GM18867 (cell line): ENCODE measurements at regions not wholly inside any gene's neighbourhood (a gene's known extent, or its start where the extent isn't known, plus 50 kb on each side); places are given as distances from the start of the nearest gene placed in this dataset.
"Not testable (repeated sequence)": the region's sequence is repeated elsewhere in the genome, so short reads cannot be mapped to it uniquely, and the experiment has no call there.

Experiments
- ATAC-seq: cut with Tn5 transposase; IDR thresholded peaks from one replicate; pipeline ENCODE4 v1.9.1; 2021; ENCODE audit warnings: mild to moderate bottlenecking, moderate library complexity; ENCODE audit not compliant: unreplicated experiment

DNA sequence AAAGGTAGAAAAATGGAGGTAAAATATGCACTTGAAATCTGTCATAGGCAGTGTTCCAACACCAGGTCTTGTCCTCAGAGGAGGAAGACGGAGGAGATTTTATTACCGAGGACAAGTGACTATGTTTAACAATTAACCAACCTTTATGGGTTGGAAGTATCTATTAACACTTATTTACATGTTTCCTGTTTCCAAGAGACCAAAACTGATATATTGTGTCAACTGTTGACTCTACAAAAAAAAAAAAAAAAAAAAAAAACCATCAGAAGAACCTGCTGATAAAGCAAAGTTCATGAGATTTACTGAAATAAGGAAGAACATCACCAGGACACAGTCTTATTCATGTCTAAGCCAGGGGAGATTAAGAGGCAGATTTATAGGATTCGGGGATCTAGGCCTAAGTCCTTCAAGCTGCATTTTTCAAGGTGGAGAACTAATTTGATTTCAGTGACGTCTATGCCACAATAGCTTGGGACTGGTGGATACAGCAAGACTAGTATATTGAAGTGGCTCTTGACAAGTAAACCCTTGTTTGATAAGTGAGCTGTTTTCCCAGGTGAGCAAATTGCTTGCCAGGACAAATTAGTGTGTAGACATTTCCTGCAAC lies 126.6 kb upstream of the NAA20 start:
- ATAC-seq = no peak

DNA sequence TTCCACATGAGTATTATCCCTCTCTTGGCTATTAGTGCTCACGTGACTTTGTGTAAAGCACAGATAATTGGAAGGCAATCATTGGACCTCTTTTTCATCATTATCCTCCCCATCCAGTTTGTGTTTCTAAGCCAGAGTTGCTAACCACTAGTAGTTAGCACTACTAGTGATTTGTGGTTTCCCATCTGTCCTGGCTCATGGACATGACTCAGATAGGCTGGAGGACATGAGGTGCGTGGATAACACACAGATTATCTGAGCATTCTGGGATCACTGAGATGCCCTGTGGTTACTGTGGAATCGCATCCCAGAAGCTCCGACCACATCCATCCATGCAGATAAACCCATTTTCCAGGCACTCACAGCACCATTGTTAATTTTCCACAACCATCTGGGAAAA lies 123.8 kb upstream of the NAA20 start:
- no peak for ATAC-seq

DNA sequence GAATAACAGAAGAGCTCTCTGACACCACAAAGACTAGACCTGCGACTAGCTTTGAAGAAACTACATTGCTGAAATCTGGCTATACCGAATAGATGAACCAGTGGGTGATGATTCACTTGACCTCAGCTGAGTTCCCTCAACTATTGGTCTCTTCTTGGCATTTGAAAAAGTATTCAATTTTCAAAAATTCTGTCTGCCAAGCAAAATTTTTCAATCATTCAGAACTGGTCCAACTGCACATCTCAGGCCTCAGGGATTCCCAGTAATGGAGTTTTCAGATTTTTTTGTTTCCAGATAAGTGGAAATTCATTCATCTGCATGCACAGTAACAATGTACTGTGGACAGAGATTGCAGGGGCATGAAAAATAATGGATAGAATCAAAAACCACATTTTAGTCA lies 121.4 kb upstream of the NAA20 start:
- no peak for ATAC-seq

DNA sequence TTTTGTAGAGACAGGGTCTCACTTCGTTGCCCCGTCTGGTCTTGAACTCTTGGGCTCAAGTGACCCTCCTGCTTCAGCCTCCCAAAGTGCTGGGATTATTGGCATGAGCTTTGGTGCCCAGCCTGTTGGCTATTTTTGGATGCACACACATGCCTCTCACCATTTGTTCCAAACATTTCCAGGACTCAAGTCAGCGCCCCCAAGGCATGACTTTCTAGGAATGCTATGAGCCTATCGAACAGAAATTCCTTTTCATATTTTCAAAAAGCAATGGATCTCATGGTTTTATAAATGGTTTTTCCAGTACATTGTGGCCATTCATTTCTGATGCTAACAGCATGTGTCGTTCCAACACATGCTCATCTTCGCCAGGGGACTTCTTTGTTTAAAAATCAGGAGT lies 119.3 kb upstream of the NAA20 start:
- ATAC-seq = no peak

DNA sequence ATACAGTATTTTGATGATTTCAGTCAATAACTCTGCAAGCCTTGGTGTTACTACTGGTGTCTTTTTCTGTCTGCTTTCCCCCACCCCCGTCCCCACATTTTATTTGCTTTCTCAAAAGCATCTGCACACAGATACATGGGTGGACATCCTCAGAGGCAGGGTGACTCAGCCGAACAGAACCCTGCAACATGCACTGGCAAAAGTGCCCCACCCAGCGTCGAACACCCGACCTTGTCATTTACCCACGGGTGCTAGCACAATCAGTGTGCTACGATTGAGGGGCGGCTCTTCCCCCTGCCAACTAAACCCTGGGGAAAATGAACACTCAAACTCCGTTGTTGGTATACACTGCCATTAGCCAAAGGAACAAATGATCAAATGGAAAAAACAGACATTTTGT lies 115.9 kb upstream of the NAA20 start:
- no peak for ATAC-seq

DNA sequence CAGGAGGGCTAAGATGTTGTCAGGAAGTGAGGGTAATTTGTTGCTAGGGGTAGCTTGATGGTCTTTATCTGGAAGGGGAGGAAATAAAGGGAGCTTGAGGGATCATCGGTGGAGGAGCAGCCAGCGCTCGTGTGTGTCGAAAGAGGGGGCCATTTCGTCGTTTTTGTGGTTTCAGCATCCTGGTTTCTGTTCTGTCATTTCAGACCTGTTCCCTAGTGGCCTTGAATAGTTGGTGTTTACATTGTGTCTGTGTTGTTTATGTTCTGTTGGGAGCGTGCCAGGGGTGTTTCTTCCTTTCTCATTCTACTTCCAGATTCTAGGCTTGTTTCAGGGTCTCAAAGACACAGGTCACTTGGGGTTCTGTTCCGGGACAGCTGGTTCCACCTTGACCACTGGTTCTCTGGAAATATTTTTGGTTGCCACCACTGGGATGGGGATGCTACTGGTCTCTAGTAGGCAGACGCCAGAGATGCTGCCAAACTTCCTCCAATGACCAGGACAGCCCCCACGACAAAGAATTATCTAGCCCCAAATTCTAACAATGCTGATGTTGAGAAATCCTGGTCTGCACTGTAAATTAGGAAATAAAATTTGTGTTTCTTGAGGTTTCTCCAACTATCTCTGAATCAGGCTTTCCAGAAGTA lies 113.9 kb upstream of the NAA20 start:
- peak; percentile 54 for ATAC-seq

DNA sequence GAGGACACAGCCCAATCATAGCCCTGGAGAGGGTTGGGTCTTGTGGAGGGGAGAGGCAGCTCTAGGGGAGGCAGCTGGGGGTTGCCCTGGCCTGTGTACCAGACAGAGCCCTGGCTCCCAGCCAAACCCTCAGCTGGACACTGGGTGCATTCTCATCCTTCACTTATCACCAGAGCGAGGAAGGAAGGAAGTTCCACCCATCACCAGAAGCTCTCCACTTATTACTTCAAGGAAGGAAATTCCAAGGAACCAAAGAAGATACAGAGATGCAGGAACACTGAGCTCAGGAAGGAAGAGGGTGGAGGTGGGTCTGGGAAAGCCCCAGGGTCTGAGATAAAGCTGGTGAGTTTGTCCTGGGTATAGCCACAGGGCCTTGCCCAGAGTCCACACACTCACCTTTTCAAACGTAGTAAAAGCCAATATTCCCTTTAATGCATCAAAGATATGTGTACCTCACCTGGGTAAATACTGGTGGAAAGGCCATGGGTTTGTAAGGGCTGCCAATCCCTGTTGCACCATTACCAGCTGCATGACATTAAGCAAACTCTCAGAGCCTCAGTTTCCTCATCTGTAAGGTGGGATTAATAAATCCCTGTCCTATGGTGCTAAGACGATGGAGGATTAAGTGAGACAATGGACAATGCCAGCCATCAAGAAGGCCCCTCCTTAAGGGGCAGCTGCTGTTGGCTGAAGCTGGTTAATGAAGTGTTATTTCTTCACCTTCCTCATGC lies 109.7 kb upstream of the NAA20 start:
- no peak for ATAC-seq

DNA sequence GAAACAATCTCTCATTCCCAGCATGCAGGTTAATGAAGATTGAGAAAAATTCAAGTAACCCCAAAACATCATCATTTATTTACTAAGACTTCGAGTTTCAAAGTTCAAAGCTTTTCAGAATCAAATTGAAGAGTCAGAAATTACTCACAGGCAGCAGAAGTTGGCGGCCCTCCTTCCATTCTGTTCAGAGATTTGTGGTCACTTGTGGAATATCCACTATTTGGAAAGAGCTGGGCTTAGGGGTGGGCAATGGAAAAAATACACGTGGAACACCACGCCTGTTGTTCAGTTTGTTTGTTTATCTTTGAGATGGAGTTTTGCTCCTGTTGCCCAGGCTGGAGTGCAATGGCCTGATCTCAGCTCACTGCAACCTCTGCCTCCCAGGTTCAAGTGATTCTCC lies 108.6 kb upstream of the NAA20 start:
- ATAC-seq = no peak

DNA sequence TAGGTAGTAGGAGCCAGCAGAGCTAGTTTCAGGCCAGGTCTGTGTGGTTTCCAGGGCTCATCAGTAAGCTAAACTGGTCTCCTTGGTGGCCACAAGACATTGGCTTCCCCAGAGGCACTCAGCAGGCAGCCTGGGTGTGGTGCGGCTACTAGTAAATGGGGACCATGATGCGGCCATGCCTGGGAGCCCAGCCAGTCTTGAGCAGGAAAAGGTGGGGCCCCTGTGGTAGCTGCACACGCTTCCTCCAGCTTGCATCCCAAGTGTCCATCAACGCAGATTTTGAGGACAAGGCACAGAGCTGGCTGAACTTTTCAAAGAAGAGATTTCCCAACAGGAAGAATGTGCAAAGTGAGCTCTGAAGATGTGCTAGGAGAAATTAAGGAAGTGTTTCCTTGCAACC lies 107.4 kb upstream of the NAA20 start:
- no peak for ATAC-seq

DNA sequence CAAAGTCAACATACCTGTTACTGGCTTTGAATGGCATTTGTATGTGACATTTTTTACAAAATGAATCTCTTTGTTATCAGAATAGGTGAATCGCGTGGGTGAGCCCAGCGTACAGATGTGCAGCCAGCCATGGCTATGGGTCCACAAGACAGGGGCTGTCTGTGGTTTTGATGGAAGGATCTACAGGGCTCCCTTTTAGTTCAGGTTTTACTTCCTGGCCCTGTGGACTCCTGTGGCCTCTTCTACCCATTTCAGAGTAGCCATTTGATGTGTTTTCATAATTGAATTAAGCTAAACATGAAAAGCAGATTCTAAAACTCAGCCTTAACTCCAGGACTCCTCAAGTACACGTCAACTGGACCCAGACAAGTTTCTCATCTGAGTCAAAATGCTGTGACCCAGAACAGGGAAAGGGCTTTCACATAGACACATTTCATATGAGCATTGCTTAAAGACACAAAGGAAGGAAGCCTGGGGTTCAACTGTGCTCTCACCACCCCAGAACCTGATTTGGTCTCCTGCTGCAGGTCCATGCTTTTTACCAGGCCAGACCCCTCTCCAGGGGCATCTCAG lies 105.3 kb upstream of the NAA20 start:
- no peak for ATAC-seq

DNA sequence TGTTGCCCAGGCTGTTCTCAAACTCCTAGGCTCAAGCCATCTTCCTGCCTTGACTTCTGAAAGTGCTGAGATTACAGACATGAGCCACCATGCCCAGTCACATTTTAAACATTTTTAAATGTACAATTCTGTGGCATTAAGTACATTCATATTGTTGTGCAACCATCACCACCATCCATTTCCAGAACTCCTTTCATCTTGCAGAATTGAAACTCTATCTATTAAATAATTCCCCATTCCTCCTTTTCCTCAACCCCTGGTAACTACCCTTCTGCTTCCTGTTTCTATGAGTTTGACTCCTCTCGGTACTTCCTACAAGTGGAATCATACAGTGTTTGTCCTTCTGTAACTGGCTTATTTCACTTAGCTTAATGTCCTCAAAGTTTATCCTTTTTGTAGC lies 103.8 kb upstream of the NAA20 start:
- no peak for ATAC-seq

DNA sequence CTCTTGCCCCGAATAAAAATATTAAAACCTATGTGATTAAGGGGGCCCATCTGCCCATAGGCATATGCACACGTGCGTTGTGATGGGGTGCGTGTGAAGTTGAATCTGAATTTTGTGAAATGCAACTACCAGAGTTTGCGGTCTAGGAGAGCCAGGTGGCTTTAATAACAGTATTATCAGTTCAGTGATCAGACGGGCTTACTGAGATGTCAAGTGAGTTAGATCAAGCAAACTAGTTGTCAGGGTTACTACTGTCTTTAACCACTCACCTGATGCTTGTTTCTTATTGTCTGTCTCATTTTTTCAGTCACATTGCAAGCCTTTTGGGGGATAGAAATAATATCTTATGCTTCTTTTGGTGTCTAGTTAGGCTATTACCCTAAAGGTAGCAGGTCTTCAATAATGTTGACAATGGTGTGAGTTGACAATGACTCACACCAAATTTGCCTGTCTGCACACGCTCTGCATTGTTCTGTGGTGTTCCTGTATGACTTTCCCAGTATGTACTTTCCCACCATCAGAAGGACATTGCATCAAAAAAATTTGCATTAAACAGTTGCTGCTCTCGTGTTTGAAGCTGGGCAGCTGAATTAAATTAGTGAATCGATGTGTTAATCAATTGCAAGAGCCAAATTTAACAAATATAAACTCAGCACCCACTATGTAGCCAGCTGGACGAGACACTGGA lies 103.1 kb upstream of the NAA20 start:
- ATAC-seq = no peak

DNA sequence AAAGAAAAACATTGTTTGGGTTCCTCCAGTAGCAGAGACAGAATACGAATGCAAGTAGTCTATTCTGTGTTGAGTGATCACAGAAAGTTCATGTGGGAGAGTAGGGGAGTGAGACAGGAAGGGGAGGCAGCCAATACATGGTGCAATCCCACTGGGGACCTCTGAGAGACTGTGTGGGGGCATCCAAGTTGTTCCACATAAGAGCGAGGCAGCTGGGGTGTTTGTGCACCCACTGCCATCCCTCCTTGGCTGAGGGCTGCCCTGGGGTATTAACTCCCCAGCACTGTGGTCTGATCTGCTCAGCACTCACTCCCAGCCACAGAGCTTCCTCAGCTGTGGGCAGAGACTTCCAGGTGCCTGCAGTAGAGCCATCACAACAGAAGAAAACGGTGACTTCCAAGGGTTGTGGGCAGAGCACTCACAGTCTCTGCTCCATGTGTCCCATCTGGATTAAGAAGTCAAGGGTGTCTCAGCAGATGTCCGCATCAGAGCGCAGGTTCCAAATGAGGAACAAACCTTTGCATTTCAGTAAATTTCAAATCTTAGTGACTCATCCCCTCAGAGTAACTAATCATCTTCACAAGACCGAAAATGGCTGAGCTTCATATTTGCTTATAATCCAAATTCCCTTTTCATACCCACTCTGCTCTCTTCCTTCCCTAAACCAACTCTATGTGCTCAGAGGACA lies 101.9 kb upstream of the NAA20 start:
- ATAC-seq = no peak

DNA sequence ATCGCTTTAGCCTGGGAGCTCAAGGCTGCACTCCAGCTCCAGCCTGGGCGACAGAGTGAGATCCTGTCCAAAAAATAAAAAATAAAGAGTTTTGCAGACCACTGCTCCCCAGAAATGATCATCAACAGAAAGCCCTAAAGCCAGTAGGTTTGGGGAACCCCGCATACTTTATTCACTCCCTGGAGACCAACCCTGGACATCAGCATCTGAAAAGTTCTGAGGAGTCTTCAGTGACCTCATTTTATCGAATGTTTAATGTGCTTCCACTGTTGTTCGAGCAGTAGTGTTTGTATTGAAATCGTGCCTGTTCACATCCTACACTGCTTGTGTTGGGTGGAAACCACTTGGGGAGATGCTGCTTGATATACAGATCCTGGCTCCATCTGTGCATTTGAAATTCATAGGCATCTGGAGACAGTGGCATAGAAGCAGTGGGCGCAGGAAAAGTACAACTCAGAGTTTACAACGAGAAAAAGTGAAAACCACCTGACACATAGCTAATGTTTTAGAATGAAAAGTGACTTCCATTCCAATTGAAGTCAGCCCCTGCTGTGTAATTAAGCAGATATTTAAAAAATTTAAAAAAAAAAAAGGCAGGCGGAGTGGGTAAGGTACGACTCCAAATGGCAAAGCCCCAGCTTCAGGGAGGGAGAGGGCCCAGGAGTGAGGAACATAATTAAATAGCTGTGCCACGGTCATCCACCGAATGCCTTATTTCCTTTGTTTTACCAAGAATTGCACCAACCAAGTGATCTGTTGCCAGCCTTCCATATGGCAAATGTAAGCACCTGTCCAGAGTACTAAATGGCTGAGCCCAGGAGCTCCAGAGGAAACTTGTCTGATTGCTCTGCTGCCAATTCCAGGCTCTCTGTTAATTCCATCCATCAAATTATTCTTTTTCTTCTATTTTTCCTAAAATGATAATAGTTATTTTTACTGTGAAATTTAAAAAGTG lies 100.4 kb upstream of the NAA20 start:
- no peak for ATAC-seq

DNA sequence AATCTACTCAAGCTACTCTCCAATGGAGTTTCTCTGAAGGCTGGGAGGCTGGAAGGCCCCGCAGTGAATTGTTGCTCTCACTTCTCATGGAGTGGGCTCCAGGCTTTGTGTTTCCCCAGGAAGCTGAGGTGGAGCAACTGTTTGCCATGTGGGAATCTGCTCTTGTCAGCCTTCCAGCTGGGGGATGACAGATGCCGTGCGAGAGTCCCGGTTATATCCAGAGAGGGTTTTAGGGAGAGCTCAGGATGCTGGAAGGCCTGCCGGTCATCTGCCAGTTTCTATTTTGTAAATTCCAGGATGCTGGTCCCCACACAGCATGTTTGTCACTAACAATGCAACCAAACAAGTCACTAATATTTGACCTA lies 98.2 kb upstream of the NAA20 start:
- ATAC-seq = no peak

DNA sequence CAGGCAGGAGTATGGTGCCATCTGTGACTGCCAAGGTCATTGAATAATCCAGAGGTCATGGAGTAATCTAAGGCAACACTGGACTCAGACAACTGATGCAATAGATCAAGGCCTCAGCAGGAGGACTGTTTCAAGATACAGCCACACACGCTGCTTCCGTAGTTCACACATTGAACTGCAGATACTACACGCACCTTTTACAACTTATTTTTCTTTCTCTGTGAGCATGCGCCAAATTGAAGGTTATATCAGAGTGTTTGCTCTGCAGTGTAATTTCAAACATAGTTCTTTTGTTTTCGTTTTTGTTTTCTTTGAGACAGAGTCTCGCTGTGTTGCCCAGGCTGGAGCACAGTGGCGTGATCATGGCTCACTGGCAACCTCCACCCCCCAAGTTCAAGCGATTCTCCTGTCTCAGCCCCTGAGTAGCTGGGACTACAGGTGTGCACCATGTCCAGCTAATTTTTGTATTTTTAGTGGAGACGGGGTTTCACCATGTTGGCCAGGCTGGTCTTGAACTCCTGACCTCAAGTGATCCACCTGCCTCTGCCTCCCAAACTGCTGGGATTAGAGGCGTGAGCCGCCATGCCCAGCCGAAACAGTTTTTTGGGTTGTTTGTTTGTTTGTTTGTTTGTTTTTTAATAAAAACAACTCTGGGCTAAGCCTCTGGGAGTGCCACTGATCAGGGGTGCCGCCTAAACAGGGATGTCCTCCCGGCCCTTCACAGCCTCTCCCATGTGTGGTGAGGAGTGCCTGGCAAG lies 96.6 kb upstream of the NAA20 start:
- ATAC-seq = no peak

DNA sequence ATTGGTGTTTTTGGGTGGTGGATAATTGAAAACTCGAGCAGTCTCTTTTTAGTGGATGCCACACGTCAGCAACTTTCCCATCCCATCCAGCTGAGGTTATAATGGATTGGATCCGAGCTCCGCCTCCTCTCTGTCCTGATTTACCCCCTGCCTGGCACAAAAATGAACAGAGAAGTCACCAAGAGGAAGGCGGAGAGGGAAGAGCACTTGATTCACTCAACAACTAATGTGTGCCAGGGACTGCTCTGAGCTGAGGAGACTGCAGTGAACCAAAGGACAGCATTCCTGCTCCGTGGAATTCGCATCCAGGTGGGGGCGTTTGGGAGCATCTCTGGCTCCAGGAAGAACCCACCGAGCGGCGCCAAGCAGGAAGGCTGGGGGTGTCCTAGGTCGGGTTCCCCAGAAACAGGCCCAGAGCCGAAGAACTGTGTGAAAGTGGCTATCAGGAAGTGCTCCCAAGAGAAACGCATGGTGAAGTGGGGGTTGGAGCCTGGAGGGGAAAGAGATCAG lies 95.8 kb upstream of the NAA20 start:
- ATAC-seq = no peak

DNA sequence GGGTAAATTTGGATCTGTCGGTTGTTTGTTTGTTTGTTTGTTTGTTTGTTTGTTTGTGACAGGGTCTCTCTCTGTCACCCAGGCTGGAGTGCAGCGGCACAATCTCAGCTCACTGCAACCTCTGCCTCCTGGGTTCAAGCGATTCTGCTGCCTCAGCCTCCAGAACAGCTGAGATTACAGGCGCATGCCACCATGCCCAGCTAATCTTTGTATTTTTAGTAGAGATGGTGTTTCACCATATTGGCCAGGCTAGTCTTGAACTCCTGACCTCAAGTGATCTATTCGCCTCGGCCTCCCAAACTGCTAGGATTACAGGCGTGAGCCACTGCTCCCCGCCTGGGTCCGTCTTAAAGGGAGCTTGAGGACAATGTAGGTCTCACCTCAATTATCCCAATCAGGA lies 95.3 kb upstream of the NAA20 start:
- ATAC-seq = not testable (repeated sequence)

DNA sequence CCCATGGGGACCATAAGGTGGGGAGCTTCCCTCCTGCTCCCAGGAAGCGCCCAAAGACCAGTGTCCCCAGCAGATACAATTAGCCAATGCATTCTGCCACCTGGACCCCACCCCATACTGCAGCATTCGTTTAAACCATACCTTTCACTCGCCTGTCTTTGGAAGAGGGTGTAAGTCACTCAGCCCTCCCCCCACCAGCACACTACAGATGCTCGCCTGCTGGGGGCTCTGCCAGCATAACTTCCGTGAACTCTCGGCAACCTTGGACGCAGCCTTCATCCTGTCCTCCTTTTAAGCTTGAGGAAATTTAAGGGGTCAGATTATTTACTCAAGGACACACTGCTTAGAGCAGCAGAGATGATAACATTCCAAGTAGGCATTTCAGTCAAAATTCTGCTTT lies 94.4 kb upstream of the NAA20 start:
- ATAC-seq = no peak
